DND-41 (cell line): ENCODE measurements at regions not wholly inside any gene's neighbourhood (a gene's known extent, or its start where the extent isn't known, plus 50 kb on each side); places are given as distances from the start of the nearest gene placed in this dataset.

Experiments used
- CTCF ChIP-seq: IDR thresholded peaks from 2 replicates; pipeline ENCODE4 v1.5.1; 2012; ENCODE audit warnings: borderline replicate concordance, low read length, moderate library complexity, mild to moderate bottlenecking; ENCODE audit not compliant: poor library complexity, severe bottlenecking; ENCODE audit errors: extremely low read depth
- EZH2 ChIP-seq: IDR thresholded peaks from 3 replicates; pipeline ENCODE4 v1.6.1; 2012; ENCODE audit warnings: borderline replicate concordance, low read depth, mild to moderate bottlenecking, moderate library complexity, low read length, inconsistent platforms; ENCODE audit not compliant: severe bottlenecking

GRCh38 chr17:14471052-14471451 is 170.2 kb downstream of the HS3ST3B1 start:
- TF ChIP-seq CTCF = no peak
- no peak for TF ChIP-seq EZH2
